SU-DHL-6 (cell line): ENCODE measurements at regions not wholly inside any gene's neighbourhood (a gene's known extent, or its start where the extent isn't known, plus 50 kb on each side); places are given as distances from the start of the nearest gene placed in this dataset.

Experiments used
- H2AFZ ChIP-seq: fragments of 200-600 bp; sonication (generic); 2 replicates; pipeline ENCODE4 v1.6.1; 2014; ENCODE audit warnings: low read depth, mild to moderate bottlenecking, moderate library complexity, mixed read lengths, antibody characterized with exemption, low read length; ENCODE audit not compliant: severe bottlenecking
- H3F3A ChIP-seq: fragments of 200-600 bp; shearing (Covaris generic); 2 replicates; pipeline ENCODE4 v1.6.0; 2016; ENCODE audit warnings: antibody characterized with exemption, mild to moderate bottlenecking; ENCODE audit not compliant: insufficient read depth
- H3K27ac ChIP-seq: fragments of 200-600 bp; sonication (generic); 2 replicates; pipeline ENCODE4 v1.5.1; 2016; ENCODE audit warnings: low read depth, mild to moderate bottlenecking, low read length, moderate library complexity, mixed read lengths
- H3K27me3 ChIP-seq: fragments of 200-600 bp; sonication (generic), shearing (Covaris generic); 2 replicates; pipeline ENCODE4 v1.6.0; 2014; ENCODE audit warnings: mild to moderate bottlenecking, low read length
- H3K36me3 ChIP-seq: fragments of 200-600 bp; sonication (generic); 2 replicates; pipeline ENCODE4 v1.6.1; 2014; ENCODE audit warnings: mild to moderate bottlenecking, low read length, mixed read lengths
- H3K4me2 ChIP-seq: fragments of 300-600, 200-600 bp; shearing (Covaris generic), sonication (generic); 2 replicates; pipeline ENCODE4 v1.6.0; 2014; ENCODE audit warnings: low read length, low read depth, mild to moderate bottlenecking; ENCODE audit not compliant: poor library complexity, severe bottlenecking
- H3K4me3 ChIP-seq: fragments of 200-600 bp; sonication (generic); 2 replicates; pipeline ENCODE4 v1.5.1; 2014; ENCODE audit warnings: antibody characterized with exemption, low read length, mild to moderate bottlenecking, mixed read lengths; ENCODE audit not compliant: insufficient read depth, poor library complexity, severe bottlenecking
- H3K79me2 ChIP-seq: fragments of 200-600 bp; sonication (generic); 2 replicates; pipeline ENCODE4 v1.6.1; 2014; ENCODE audit warnings: mild to moderate bottlenecking, low read length, moderate library complexity; ENCODE audit not compliant: insufficient read depth
- H3K9ac ChIP-seq: fragments of 200-600 bp; sonication (generic); 2 replicates; pipeline ENCODE4 v1.7.0; 2014; ENCODE audit warnings: mild to moderate bottlenecking, low read length
- H3K9me2 ChIP-seq: fragments of 200-600 bp; sonication (generic); replicated peaks from 2 replicates; pipeline ENCODE4 v1.6.1; 2014; ENCODE audit warnings: low read length; ENCODE audit not compliant: insufficient read depth
- H3K9me3 ChIP-seq: fragments of 200-600 bp; sonication (generic); 2 replicates; pipeline ENCODE4 v1.6.1; 2014; ENCODE audit warnings: low read length, mixed read lengths; ENCODE audit not compliant: insufficient read depth
- H4K20me1 ChIP-seq: fragments of 200-600 bp; sonication (generic); 2 replicates; pipeline ENCODE4 v1.6.1; 2014; ENCODE audit warnings: low read depth, mild to moderate bottlenecking, antibody characterized with exemption, low read length, moderate library complexity, mixed read lengths
- EZH2phosphoT487 ChIP-seq: fragments of 200-600 bp; sonication (generic), shearing (Covaris generic); conservative IDR thresholded peaks from 2 replicates; pipeline ENCODE4 v1.6.1; 2018; ENCODE audit warnings: mild to moderate bottlenecking, antibody characterized with exemption, low read length, moderate library complexity, mixed read lengths
- TF ChIP-seq, protein P1 (sequence below): fragments of 200-600 bp; sonication (generic); IDR thresholded peaks from one replicate; pipeline ENCODE4 v1.5.1; 2017; ENCODE audit warnings: antibody characterized with exemption, mild to moderate bottlenecking, low read length, moderate library complexity; ENCODE audit not compliant: insufficient read depth, poor library complexity, severe bottlenecking

DNA sequence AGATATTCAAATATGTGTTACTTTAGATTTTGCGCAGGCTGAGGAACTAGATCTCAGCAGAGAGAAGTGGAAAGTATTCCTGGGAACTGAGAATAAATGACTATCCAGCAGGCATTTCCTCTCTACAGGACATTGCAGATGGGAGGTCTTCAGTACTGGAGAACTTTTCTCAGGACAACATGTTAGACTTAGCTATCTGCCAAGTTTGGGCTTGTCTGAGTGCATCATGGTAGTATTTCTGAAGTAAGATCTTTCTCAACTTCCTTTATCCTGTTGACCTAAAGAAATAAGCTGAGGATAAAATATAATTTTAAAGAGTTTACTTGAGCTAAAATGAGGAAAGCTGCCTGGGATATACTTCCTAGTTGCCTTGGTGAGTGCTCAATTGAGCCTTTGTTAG is 167.9 kb upstream of the BCHE start:
- Histone ChIP-seq H3K4me2 (no peak overlapping the region), H4K20me1 (no peaks in the 10 kb centered on the region), H3K36me3 (no peaks in the 10 kb centered on the region), H2AFZ (no peak overlapping the region), H3F3A (no peaks in the 10 kb centered on the region), H3K27ac (no peak overlapping the region), H3K9me2 (no peaks in the 10 kb centered on the region), H3K4me3 (no peak overlapping the region), H3K9ac (no peak overlapping the region), H3K9me3 (no peaks in the 10 kb centered on the region), H3K27me3 (no peaks in the 10 kb centered on the region), H3K79me2 (no peaks in the 10 kb centered on the region)
- TF ChIP-seq, protein P1, sequence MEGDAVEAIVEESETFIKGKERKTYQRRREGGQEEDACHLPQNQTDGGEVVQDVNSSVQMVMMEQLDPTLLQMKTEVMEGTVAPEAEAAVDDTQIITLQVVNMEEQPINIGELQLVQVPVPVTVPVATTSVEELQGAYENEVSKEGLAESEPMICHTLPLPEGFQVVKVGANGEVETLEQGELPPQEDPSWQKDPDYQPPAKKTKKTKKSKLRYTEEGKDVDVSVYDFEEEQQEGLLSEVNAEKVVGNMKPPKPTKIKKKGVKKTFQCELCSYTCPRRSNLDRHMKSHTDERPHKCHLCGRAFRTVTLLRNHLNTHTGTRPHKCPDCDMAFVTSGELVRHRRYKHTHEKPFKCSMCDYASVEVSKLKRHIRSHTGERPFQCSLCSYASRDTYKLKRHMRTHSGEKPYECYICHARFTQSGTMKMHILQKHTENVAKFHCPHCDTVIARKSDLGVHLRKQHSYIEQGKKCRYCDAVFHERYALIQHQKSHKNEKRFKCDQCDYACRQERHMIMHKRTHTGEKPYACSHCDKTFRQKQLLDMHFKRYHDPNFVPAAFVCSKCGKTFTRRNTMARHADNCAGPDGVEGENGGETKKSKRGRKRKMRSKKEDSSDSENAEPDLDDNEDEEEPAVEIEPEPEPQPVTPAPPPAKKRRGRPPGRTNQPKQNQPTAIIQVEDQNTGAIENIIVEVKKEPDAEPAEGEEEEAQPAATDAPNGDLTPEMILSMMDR = no peak
- TF ChIP-seq EZH2phosphoT487 = no peak

DNA sequence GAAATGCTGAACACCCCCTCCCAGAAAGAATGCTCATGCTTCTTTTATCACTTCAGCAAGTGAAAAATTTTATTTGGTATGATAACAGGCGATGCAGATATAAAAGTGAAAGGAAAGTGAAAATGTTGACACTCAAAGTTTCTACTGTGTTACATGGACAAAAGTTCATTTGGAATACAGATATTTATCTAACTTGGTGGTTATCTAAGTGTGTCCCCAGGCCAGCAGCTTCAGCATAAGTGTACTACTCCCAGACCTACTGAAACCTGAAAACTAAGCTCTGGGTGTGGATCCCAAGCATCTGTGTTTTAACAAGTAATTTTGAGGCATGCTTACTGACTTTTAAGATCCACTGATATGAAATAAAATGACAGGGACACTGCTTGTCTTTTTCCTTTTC is 157.1 kb upstream of the BCHE start:
- TF ChIP-seq EZH2phosphoT487 = no peak
- TF ChIP-seq, protein P1 = no peak

DNA sequence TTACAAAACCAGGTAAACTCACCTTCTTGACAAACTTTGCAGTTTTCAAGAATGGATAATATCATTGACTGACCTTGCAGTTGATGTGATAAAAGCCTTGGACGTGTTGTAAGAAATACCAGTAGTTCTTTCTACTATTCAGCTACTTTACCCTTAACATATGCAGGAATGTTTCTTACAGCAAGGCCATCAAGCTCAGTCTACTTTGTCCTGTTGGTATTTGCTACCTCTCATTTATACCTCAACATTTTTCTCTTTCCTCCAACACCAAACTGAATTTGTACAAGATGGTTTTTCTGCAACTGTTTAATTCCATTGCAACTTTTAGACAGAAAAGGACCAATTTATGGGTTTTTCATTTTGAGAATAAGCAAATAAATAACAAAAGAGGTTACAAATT is 147.4 kb upstream of the BCHE start:
- Histone ChIP-seq H3K4me2 (no peak overlapping the region), H3K79me2 (no peaks in the 10 kb centered on the region), H4K20me1 (no peaks in the 10 kb centered on the region), H3K9me3 (no peaks in the 10 kb centered on the region), H3F3A (no peaks in the 10 kb centered on the region), H3K27ac (no peak overlapping the region), H3K4me3 (no peak overlapping the region), H3K9me2 (no peaks in the 10 kb centered on the region), H2AFZ (no peak overlapping the region), H3K36me3 (no peaks in the 10 kb centered on the region), H3K9ac (no peak overlapping the region), H3K27me3 (no peaks in the 10 kb centered on the region)
- no peak for TF ChIP-seq EZH2phosphoT487
- TF ChIP-seq, protein P1 = no peak

More for the DNA sequence above, 157.1 kb upstream of the BCHE start:
- Histone ChIP-seq H3K79me2 (no peaks in the 10 kb centered on the region), H4K20me1 (no peaks in the 10 kb centered on the region), H3K27me3 (no peaks in the 10 kb centered on the region), H3K9me3 (no peaks in the 10 kb centered on the region), H2AFZ (peak overlapping the region; percentile 75), H3K36me3 (no peaks in the 10 kb centered on the region), H3K9me2 (no peaks in the 10 kb centered on the region), H3K4me3 (no peak overlapping the region), H3K27ac (no peak overlapping the region), H3F3A (no peaks in the 10 kb centered on the region), H3K4me2 (peak overlapping the region; percentile 38), H3K9ac (no peak overlapping the region)
